PC-3 (cell line): ENCODE measurements at regions not wholly inside any gene's neighbourhood (a gene's known extent, or its start where the extent isn't known, plus 50 kb on each side); places are given as distances from the start of the nearest gene placed in this dataset.

ENCODE experiments used
- CTCF ChIP-seq: fragments of 300-600 bp; sonication (generic); conservative IDR thresholded peaks from 2 replicates; pipeline ENCODE4 v1.5.1; 2017; ENCODE audit warnings: antibody characterized with exemption, low read depth, mild to moderate bottlenecking, low read length
- EZH2 ChIP-seq: fragments of 300-600 bp; sonication (generic); IDR thresholded peaks from one replicate; pipeline ENCODE4 v1.6.1; 2017; ENCODE audit warnings: antibody characterized with exemption, mild to moderate bottlenecking, low read length; ENCODE audit not compliant: unreplicated experiment
- EZH2phosphoT487 ChIP-seq: fragments of 300-600 bp; sonication (generic); IDR thresholded peaks from 2 replicates; pipeline ENCODE4 v1.6.1; 2018; ENCODE audit warnings: mild to moderate bottlenecking, antibody characterized with exemption, low read length, borderline replicate concordance

- no peak for TF ChIP-seq CTCF
- TF ChIP-seq EZH2: no peak
- TF ChIP-seq EZH2phosphoT487: no peak
Observed at GRCh38 chr6:76592566-76592965, 520.1 kb upstream of the IMPG1 start.
